ENCODE measurements at regions not wholly inside any gene's neighbourhood (a gene's known extent, or its start where the extent isn't known, plus 50 kb on each side); places are given as distances from the start of the nearest gene placed in this dataset.
A peak's percentile ranks its signal among the peaks of the same experiment; 100 is the strongest.

DNA sequence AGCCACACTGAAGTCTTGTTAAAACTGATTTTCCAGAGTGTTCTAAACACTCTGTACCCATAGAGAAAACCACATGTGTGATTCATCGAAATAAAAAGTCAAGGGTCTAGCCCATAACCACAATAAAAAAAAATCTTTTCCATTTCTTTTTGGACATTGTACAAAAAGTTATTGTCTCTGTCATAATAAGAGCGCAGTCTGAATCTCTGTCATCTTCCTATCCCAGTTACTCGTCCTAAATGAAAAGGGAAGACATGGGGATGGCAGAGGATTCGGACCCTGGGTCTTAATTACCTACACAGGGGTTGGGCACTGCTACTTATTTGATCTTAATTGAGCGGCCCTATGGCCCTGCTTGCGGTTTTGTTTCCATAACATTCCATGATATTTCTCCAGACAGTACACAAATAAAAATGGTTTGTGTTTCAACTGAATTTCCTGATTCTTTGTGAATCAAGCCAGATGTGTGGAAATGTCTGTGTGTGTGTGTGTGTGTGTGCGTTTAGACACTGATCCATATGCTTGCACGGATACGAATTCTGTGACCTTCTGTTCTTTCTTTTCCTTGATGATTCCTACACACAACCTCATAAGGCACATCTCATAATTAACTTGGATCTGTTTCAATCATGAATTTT is 133.4 kb upstream of the SPATS2L start:
- no peak for DNase-seq
- peaks cover 4% of the 10 kb centered on the region for H3K4me1 ChIP-seq (ENCODE audit: insufficient read depth)
- TF ChIP-seq EP300 (IDR thresholded peaks at IDR 0.05) (no peak), POLR2A (IDR thresholded peaks at IDR 0.05) (no peak), CTCF (IDR thresholded peaks at IDR 0.05) (no peak)
- intact Hi-C loops (cut with DNase I): no loop called here
- H3K4me3 ChIP-seq: no peak overlapping the region
- no peaks in the 10 kb centered on the region for H3K27me3 ChIP-seq
- no peaks in the 10 kb centered on the region for H3K36me3 ChIP-seq
- no peaks in the 10 kb centered on the region for H3K9me3 ChIP-seq
- no peak overlapping the region for H3K27ac ChIP-seq
- WGBS, 3 donors: 9 to 32% (median 16%) methylated on average over 9 of the region's 9 CpGs

- peaks cover 10% of the 10 kb centered on the region for H3K4me1 ChIP-seq (ENCODE audit: insufficient read depth)
- 47 to 73% (median 58%) methylated on average over 3 of the region's 3 CpGs for WGBS, 3 donors
- no peak overlapping the region for H3K27ac ChIP-seq
- no peaks in the 10 kb centered on the region for H3K9me3 ChIP-seq
- DNase-seq: no peak
- H3K27me3 ChIP-seq: no peaks in the 10 kb centered on the region
- no peak overlapping the region for H3K4me3 ChIP-seq
- TF ChIP-seq POLR2A (IDR thresholded peaks at IDR 0.05) (no peak), EP300 (IDR thresholded peaks at IDR 0.05) (no peak), CTCF (IDR thresholded peaks at IDR 0.05) (no peak)
- H3K36me3 ChIP-seq: no peaks in the 10 kb centered on the region
- intact Hi-C loops (cut with DNase I): no loop called here
Measured at GRCh38 chr2:200173691-200174090, 132.8 kb upstream of the SPATS2L start.

- Histone ChIP-seq H3K9me3 (no peaks in the 10 kb centered on the region), H3K27me3 (no peaks in the 10 kb centered on the region), H3K4me3 (no peak overlapping the region), H3K27ac (no peak overlapping the region), H3K4me1 (ENCODE audit: insufficient read depth) (peaks cover 12% of the 10 kb centered on the region), H3K36me3 (no peaks in the 10 kb centered on the region)
- no peak for DNase-seq
- no peak for TF ChIP-seq POLR2A (IDR thresholded peaks at IDR 0.05)
- no peak for TF ChIP-seq CTCF (IDR thresholded peaks at IDR 0.05)
- TF ChIP-seq EP300 (IDR thresholded peaks at IDR 0.05): no peak
- 96 to 97% (median 96%) methylated on average over 53 to 55 of the region's 55 CpGs for WGBS, 3 donors
- intact Hi-C loops (cut with DNase I): no loop called here
Measured at GRCh38 chr2:200174433-200175216, 131.9 kb upstream of the SPATS2L start.

GRCh38 chr2:200177971-200178911 is 128.3 kb upstream of the SPATS2L start:
- Histone ChIP-seq H3K4me3 (no peak overlapping the region), H3K9me3 (no peaks in the 10 kb centered on the region), H3K36me3 (no peaks in the 10 kb centered on the region), H3K27ac (no peak overlapping the region), H3K4me1 (ENCODE audit: insufficient read depth) (peaks cover 12% of the 10 kb centered on the region), H3K27me3 (no peaks in the 10 kb centered on the region)
- intact Hi-C loops (cut with DNase I): no loop called here
- WGBS, 3 donors: 4 to 6% (median 5%) methylated on average over 4 of the region's 4 CpGs
- no peak for TF ChIP-seq POLR2A (IDR thresholded peaks at IDR 0.05)
- no peak for TF ChIP-seq CTCF (IDR thresholded peaks at IDR 0.05)
- no peak for TF ChIP-seq EP300 (IDR thresholded peaks at IDR 0.05)
- peak in 2 of 5 donors; percentile 23 to 38 for DNase-seq
